DMS153 (cell line): ENCODE measurements at regions not wholly inside any gene's neighbourhood (a gene's known extent, or its start where the extent isn't known, plus 50 kb on each side); places are given as distances from the start of the nearest gene placed in this dataset.
"Not testable (repeated sequence)": the region's sequence is repeated elsewhere in the genome, so short reads cannot be mapped to it uniquely, and the experiment has no call there.

Experiments used
- DNase-seq: peaks from one replicate; lab custom pipeline; 2025; lab: John Stamatoyannopoulos, UW

- no peak for DNase-seq
Measured at GRCh38 chr1:112099979-112100378, 110.5 kb upstream of the KCND3 start.

- no peak for DNase-seq
Measured at GRCh38 chr1:112105557-112105956, 116.1 kb upstream of the KCND3 start.

GRCh38 chr1:112110031-112110430 lies 120.6 kb upstream of the KCND3 start:
- DNase-seq, result no peak

- no peak for DNase-seq
Measured at GRCh38 chr1:112111734-112112133, 122.3 kb upstream of the KCND3 start.

GRCh38 chr1:112114540-112114939 lies 125.1 kb upstream of the KCND3 start:
- DNase-seq, result no peak

GRCh38 chr1:112126598-112126997 lies 137.1 kb upstream of the KCND3 start:
- no peak for DNase-seq

- DNase-seq, result not testable (repeated sequence)
Measured at GRCh38 chr1:112127606-112128005, 138.1 kb upstream of the KCND3 start.

- DNase-seq, result no peak
Measured at GRCh38 chr1:112133487-112133886, 144.0 kb upstream of the KCND3 start.

GRCh38 chr1:112140743-112141142 lies 151.3 kb upstream of the KCND3 start:
- DNase-seq, result no peak

- DNase-seq, result no peak
Measured at GRCh38 chr1:112141301-112141700, 151.8 kb upstream of the KCND3 start.

- no peak for DNase-seq
Measured at GRCh38 chr1:112141923-112142322, 152.5 kb upstream of the KCND3 start.

GRCh38 chr1:112143871-112144441 lies 154.5 kb upstream of the KCND3 start:
- no peak for DNase-seq

GRCh38 chr1:112144733-112145426 lies 155.4 kb upstream of the KCND3 start:
- no peak for DNase-seq

GRCh38 chr1:112146201-112146715 lies 156.8 kb upstream of the KCND3 start:
- DNase-seq, result peak; percentile 19

GRCh38 chr1:112160214-112160613 lies 170.7 kb upstream of the KCND3 start:
- not testable (repeated sequence) for DNase-seq

- DNase-seq, result no peak
Measured at GRCh38 chr1:112165375-112165774, 175.9 kb upstream of the KCND3 start.

GRCh38 chr1:112169517-112169916 lies 180.0 kb upstream of the KCND3 start:
- DNase-seq, result no peak

- DNase-seq, result no peak
Measured at GRCh38 chr1:112172294-112172882, 182.9 kb upstream of the KCND3 start.

GRCh38 chr1:112177314-112177713 lies 187.8 kb upstream of the KCND3 start:
- no peak for DNase-seq

- DNase-seq, result no peak
Measured at GRCh38 chr1:112188611-112189010, 199.1 kb upstream of the KCND3 start.

GRCh38 chr1:112196008-112196588 lies 199.9 kb upstream of the CTTNBP2NL start:
- no peak for DNase-seq

- DNase-seq, result no peak
Measured at GRCh38 chr1:112196731-112197130, 199.3 kb upstream of the CTTNBP2NL start.

- no peak for DNase-seq
Measured at GRCh38 chr1:112209493-112209892, 186.5 kb upstream of the CTTNBP2NL start.
